Stimulated activated CD4-positive, alpha-beta T cell treated with anti-CD3 and anti-CD28 coated beads, Interleukin-15, amount 100 ng/mL, for 24 hours (primary cell): ENCODE measurements at regions not wholly inside any gene's neighbourhood (a gene's known extent, or its start where the extent isn't known, plus 50 kb on each side); places are given as distances from the start of the nearest gene placed in this dataset.
"Not testable (repeated sequence)": the region's sequence is repeated elsewhere in the genome, so short reads cannot be mapped to it uniquely, and the experiment has no call there.

Experiments used
- DNase-seq: peaks from one replicate; pipeline ENCODE4 v3.0.0-alpha.2; 2020

DNA sequence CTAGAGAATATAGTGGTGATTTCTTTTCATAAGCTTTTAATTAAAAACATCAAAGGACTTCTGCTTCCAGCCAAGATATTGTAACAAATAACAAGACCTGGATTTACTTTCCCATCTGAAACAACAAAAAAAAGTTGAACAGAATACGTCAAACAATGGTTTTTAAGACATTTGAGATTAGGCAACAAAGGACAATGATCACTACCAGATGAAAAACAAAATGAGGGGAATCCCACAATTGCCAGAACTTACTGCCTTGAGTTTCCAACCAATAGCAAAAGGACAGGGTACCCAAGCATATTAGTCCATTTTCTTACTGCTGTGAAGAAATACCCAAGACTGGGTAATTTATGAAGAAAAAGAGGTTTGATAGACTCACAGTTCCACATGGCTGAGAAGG lies 341.4 kb upstream of the INTU start:
- no peak for DNase-seq

- DNase-seq: no peak
Measured at GRCh38 chr4:127293496-127293895, 339.3 kb upstream of the INTU start.

- no peak for DNase-seq
Measured at GRCh38 chr4:127304356-127304755, 328.4 kb upstream of the INTU start.

- DNase-seq: no peak
Measured at GRCh38 chr4:127307996-127308395, 324.8 kb upstream of the INTU start.

DNA sequence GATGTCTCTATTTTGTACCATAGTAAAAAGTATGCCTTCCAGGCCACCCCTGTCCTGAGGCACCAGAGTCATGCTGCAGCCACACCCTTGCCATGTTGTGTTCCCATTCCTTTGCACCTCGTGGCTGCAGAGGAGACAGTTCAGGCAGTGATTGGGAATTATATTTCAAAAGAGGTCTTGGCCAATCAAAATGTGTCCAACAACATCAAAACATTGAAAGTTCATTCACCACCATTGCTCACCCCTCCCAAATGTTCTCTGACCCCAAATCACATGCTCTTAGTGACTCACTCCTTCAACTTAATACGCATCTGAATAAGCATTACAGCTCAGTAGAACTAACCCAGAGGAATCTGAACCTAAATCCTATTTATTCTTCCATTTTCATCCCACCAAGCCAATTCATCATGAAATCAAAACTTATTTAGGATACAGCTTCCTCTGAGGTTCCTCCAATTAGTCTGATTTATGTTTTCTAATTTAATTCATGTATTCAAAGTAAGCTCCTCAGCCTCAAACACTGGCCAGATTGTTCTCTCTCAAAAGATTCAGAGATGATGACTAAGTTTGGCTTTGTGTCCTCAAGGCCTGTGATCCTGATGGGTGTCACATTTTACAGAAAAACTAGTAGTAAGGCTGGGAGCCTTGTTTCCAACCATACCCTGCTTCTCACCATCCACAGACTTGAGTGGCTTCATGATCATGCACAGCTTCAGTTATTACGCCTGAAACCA lies 323.2 kb upstream of the INTU start:
- no peak for DNase-seq

DNA sequence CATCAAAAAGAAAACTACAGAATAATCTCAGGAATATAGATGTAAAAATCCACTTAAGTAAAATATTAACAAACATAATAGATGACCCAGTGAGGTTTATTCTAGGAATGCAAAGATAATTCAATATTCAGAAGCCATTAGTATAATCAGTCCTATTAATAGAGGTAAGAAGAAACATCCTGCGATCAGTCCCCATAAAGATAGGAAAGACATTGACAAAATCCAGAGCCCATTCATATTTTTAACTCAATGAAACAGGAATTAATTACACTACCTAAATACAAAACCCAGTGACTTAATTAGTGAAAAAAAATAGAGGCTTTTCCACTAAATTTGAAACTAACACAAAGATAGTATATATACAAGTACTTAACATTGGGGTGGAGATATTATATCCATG lies 321.4 kb upstream of the INTU start:
- DNase-seq: no peak

- no peak for DNase-seq
Measured at GRCh38 chr4:127311924-127312323, 320.8 kb upstream of the INTU start.

DNA sequence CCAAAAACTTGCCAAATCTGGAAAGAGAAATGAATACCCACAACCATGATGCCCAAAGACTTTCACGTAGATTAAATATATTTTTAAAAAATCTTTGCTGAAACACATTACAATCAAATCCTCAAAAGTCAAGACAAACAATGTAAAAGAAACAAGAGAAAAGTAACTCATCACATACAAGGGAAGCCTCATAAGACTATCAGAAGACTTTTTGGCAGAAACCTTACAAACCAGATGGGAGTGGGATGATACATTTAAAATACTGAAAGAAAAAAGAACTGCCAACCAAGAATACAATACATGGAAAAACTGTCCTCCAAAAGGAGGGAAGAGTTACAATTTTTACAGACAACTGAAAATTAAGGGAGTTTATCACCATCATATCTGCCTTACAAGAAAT lies 319.0 kb upstream of the INTU start:
- DNase-seq: no peak

DNA sequence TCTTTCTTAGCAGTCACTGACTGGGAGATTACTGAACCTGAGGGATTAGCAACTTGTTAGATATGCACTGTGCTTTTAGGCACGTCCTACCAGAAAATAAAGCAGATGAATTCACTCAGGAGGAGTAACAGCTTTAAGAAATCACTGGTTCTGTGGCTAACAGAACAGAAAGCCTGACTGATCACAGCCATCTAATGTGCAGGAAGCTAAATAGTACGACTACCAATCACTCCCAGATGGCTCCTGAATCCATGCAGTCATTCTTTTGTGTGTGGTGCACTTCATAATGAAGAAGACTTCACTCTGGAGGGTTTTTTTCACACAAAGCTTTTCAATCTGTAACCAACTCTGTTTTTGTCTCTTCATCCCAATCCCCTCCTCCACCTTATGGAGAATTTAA lies 305.3 kb upstream of the INTU start:
- DNase-seq: no peak

- DNase-seq: no peak
Measured at GRCh38 chr4:127335073-127335620, 297.6 kb upstream of the INTU start.

- DNase-seq: no peak
Measured at GRCh38 chr4:127335732-127336131, 297.0 kb upstream of the INTU start.

GRCh38 chr4:127343123-127343522 lies 289.6 kb upstream of the INTU start:
- not testable (repeated sequence) for DNase-seq

DNA sequence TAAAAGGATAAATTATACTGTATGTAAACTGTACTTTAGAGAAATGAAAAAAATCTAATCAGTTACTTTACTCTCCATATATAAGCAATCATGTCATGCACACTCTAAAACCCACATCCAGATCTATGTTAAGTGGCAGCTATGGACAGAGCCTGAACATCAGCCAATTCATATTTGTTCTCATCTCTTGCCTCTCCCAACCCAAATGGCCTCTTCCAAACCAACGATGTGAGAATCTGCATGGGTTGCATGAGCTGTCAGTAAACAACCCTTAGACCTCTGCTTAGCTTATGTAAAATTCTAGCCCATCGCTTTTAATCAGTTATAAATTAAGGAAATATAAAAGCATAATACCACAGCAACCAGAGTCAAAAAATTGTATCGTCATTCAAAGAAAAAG lies 288.7 kb upstream of the INTU start:
- DNase-seq: no peak

- no peak for DNase-seq
Measured at GRCh38 chr4:127347936-127348335, 284.8 kb upstream of the INTU start.

- no peak for DNase-seq
Measured at GRCh38 chr4:127352220-127353113, 280.3 kb upstream of the INTU start.

GRCh38 chr4:127355743-127356142 lies 277.0 kb upstream of the INTU start:
- no peak for DNase-seq

DNA sequence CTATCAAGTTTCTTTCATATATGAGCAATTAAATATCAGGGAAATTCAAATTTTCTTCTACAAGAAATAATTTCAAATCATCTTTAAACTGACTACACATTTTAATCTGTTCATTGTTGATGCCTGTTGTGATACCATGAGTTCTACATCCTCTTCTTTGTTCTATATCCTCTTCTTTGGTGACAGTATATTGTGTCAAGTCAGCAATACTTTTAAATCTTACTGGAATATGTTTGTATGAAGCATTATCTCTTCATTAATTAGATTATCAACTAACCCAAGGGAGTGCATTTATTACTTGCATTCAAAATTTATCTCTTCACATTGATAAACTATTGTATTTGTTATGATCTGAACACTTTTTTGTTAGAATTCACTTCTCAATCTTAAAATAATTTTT lies 275.0 kb upstream of the INTU start:
- no peak for DNase-seq

- DNase-seq: no peak
Measured at GRCh38 chr4:127362686-127363085, 270.1 kb upstream of the INTU start.

- no peak for DNase-seq
Measured at GRCh38 chr4:127364397-127364796, 268.4 kb upstream of the INTU start.

GRCh38 chr4:127364911-127365310 lies 267.8 kb upstream of the INTU start:
- DNase-seq: no peak

DNA sequence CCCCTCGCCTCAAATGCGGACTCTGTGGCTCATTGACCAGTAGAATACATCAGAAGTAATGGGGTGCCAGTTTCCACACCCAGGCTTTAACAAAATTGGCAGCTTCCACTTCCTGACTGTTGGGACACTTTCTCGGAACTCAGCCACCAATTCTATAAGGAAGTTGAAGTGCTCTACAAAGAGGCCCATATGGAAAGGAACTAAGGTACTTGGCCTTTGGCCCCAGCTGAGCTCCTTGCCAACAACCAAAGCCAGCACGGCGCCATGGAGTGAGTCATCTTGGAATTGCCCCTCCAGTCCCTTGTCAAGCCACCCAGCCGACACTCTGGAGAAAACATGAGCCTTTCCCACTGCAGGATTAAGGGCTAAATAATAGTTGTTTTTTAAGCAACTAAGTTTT lies 262.2 kb upstream of the INTU start:
- DNase-seq: no peak

DNA sequence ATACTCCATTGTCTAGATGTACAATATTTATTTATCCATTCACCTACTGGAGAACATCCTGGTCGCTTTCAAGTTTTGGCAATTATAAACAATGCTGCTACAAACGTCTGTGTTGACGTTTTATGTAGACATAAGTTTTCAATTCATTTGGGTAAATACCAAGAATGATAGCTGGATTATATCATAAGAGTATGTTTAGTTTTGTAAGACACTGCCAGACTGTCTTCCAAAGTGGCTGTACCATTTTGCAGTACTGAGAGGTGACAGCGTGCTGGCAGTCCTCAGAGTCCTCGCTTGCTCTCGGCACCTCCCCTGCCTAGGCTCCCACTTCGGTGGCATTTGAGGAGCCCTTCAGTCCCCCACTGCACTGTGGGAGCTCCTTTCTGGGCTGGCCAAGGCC lies 253.3 kb upstream of the INTU start:
- DNase-seq: no peak

GRCh38 chr4:127379948-127380347 lies 252.8 kb upstream of the INTU start:
- not testable (repeated sequence) for DNase-seq

- no peak for DNase-seq
Measured at GRCh38 chr4:127383666-127384065, 249.1 kb upstream of the INTU start.
